Putamen (tissue), 1 donor: ENCODE measurements at regions not wholly inside any gene's neighbourhood (a gene's known extent, or its start where the extent isn't known, plus 50 kb on each side); places are given as distances from the start of the nearest gene placed in this dataset.

Source experiments
- DNase-seq: peaks from one replicate; pipeline ENCODE4 v3.0.0-alpha.2; 2016; ENCODE audit warnings: low spot score

GRCh38 chr6:74765486-74765885 lies 440.4 kb downstream of the COL12A1 start:
- DNase-seq, result no peak

GRCh38 chr6:74764486-74764885 lies 441.4 kb downstream of the COL12A1 start:
- DNase-seq, result no peak

DNA sequence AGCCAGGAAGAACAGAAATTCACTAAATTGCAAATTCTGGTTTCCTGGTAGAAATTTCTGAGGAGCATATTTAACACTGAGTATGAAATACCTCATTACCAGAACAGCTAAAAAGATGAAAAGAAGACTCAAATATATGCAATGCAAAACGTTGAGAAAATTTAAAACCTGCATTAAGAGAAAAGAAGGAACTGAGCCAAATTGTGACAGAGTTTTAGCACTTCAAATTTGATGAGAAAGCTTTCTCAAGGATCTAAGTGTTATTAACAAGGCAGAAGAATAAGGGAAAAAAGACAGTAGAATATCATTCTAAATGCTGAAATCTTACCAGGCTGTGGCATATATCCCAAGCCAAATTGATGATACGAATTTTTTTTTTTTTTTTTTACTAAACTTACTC lies 443.0 kb downstream of the COL12A1 start:
- no peak for DNase-seq

- no peak for DNase-seq
Measured at GRCh38 chr6:74757813-74758212, 448.0 kb downstream of the COL12A1 start.

GRCh38 chr6:74756923-74757322 lies 448.9 kb downstream of the COL12A1 start:
- no peak for DNase-seq

- DNase-seq, result no peak
Measured at GRCh38 chr6:74755778-74756177, 450.1 kb downstream of the COL12A1 start.

DNA sequence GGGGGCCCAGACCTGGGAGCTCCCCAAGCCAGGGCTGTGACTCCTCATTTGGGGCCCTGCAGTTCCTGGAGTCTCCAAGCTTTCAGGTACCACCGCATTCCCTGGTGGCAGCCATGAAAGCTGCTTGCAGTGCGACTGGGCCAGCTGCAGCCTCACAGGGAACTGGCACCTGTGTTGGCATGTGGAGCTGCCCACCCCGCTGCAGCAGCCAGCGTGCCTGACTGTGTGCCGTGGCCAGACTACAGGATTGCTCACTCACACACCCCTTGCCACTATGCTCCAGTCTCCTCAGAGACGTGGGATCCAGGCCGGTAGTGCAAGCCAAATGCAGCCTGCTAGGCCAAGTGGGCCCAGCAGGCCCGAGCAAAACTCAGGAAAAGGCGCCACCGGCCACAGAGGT lies 450.7 kb downstream of the COL12A1 start:
- no peak for DNase-seq

- no peak for DNase-seq
Measured at GRCh38 chr6:74753883-74754600, 451.8 kb downstream of the COL12A1 start.

- no peak for DNase-seq
Measured at GRCh38 chr6:74752303-74752702, 453.6 kb downstream of the COL12A1 start.

GRCh38 chr6:74750826-74751225 lies 455.0 kb downstream of the COL12A1 start:
- no peak for DNase-seq

DNA sequence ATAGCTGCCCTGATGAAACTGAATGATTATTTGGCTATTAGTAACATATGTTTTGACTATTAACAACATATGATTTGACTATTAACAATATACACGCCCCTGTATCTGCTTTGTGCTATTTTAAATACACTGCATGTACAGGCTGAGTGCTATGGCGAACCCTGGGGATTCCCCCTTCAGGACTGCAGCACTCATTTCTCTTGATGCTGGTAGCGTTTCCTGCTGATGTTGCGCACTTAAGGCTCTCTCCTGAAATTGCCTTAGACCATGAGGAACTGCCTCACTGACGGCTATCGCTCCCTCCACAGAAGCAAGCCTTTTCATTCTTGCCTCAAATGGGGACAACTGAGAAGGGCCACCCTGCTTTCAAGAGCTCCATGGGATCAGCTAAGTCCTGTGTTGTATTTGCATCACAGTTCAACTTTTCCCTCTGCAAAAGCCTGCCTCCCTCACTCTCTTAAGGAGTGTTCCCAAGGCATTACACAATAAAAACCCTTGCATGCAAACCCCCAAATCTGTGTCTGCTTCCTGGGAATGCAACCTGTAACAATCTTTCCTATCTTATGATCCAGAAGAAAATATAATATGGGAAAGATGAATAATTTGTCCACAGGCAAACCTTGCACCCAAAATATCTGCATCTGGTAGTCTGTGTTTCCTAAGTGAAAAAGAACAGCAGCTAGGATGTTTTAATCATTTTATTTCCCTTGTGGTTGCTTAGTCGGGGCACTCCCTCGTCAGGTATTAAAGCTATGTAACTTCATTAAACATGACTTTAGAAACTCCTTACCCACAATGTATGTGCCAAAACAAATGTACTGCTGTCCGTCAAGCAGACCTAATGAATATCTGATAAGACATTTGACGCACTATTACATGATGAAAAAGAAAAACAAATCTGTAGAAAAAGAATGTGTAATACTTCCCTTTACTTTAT lies 456.4 kb downstream of the COL12A1 start:
- no peak for DNase-seq

DNA sequence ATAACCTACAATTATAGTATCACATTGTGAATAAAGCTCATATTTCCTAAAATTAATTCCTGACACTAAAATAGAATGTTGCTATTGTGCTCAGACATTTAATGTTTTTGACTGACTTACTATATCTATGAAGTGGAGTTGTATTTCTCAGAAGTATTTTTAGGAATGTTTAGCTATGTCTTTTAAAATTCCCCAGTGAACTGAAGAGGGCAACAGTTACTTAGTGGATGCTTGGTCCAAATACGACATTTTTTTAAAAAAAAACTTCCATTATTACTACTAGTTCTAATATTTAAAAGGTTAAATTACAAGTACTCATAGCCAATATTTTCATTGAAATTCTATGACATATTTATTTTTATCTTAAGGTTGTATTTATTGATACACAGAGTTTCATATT lies 460.2 kb downstream of the COL12A1 start:
- no peak for DNase-seq

DNA sequence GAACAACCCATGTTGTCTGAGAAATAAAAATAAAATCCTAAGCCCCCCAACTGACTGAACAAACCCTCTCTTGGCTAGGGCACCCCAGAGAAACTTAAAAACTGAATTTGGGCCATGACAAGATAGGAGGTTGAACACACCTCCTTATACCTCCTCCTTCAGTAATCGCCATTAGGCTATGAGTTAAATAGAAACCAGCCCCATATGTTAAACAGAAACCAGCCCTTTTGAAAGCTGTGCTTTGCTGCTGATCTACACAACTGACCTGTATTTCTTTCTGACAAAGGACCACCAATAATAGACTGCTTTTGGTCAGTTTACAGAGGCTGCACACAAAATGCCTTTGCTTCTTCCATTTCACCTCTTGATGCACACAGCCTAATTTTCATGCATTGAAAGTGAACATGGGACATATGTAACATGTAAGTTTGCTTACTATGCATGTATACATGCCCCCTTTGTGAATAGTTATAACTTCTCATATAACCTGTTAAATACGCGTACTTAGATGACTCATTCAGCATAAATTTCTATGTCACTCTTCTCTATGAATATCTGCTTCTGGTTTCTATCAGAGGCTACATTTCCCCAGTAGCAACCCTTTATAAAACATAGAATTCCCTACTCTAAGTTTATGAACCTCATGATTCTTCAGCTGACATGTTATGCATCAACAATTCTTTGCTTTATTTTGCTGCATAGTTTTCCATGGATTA lies 462.9 kb downstream of the COL12A1 start:
- no peak for DNase-seq

DNA sequence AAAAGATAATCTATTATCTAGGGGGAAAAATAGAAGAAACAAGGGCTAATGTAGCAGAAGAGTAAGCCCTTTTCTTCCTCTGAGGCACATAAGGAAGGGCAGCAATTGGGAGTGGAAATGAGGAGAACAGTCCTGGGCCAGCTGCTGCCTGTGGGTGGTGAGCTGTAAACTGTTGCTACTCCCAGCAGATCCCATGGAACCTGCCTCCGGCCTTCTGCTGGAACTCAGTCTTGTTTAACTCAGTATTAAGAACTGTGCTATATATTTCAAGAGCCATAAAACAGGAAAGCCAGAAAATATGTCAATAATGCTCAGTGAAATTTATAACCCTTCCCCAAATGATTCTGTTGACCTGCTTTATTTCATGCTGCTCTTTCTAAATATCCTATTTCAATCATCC lies 464.2 kb downstream of the COL12A1 start:
- no peak for DNase-seq

DNA sequence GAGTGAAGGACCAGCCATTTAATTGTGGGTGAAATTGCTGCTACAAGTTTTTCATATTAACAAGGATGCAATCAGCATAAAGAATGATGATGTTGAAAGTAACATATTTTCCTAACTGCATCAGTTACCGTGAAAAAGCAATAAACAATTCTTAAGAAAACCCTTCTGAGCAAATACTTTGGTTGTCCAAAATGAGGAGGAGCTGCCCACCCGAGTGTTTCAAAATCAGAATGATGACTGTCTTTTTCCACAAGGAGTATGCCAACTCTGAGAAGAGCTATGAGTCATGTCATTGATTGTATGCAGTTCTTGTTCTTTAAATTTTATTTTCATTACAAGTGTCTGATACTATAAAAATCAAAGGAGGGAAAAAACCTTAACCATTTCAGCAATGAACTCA lies 470.5 kb downstream of the COL12A1 start:
- no peak for DNase-seq

DNA sequence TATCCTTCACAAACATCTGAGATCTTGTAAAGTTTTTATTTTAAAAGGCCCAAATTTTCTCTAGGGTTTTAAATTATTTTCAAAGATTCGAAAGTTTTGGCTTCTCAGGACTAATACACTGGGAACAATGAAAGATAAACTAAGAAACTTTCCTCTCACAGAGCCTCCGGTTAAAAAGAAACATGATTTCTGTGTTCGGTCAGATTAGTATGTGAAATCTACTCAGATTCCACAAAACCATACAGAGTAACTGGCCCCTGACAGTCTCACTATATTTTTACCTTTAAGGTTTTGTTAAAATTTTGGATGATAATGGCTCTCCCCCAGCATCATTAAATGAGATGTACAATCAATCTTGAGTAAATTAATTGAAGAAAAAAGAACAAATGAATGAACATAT lies 471.0 kb downstream of the COL12A1 start:
- DNase-seq, result no peak

- no peak for DNase-seq
Measured at GRCh38 chr6:74733830-74734620, 471.8 kb downstream of the COL12A1 start.

DNA sequence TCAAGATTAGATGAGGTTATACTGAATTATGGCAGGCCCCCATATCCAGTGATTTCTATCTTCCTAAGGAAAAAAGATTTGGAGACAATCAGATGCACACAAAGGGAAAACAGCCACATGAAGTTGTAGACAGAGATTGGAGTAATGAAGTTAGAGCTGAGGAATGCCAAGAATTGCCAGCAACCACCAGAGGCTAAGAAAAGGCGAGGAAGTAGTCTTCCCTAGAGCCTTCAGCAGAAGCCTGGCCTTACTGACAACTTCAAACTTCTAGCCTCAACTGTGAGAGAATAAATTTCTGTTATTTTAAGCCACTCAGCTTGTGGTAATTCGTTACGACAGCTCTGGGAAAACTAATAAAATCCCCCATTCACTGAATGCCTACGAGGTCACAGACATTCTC lies 473.9 kb downstream of the COL12A1 start:
- no peak for DNase-seq

DNA sequence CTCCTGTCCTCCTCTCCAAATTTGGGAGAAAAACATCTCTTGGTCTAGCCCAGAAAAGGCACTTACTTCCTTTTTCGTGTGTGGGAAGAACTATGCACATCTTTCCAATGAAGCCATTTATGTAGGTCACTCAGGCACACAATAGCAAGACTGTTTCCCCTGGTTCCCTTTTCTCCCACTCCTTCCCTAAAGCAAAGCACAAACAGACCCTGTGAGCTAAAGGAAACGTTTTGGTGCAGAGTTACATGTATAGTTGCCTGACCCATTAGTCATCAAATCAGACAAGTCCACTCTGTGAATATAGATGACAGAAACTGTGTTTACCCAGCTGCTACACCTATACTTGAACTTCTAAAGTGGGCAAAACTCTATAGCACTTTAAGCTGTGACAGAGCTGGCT lies 474.6 kb downstream of the COL12A1 start:
- no peak for DNase-seq

DNA sequence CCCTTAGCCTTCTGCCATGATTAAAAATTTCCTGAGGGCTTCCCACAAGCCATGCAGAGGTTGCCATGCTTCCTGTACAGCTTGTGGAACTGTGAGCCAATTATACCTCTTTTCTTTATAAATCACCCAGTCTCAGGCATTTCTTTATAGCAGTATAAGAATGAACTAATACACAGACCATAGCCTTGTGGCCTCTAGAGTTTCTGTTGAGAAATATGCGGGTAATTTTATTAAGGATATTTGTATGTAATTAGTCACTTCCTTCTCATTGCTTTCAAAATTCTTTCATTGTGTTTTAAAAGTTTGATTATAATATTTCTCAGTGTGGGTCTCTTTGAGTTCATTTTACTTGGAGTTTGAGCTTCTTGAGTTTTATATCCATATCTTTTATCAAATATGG lies 484.9 kb downstream of the COL12A1 start:
- no peak for DNase-seq

GRCh38 chr6:74717591-74717990 lies 488.3 kb downstream of the COL12A1 start:
- no peak for DNase-seq
